Trophoblast cell (in vitro differentiated cells and primary cell): ENCODE measurements at regions not wholly inside any gene's neighbourhood (a gene's known extent, or its start where the extent isn't known, plus 50 kb on each side); places are given as distances from the start of the nearest gene placed in this dataset.

ENCODE experiments used
- DNase-seq, 2 donors: peaks; one replicate each; pipeline ENCODE4 v3.0.0-alpha.2; 2016
- H2AFZ ChIP-seq: 2 replicates; pipeline ENCODE4 v1.6.1; 2013; ENCODE audit warnings: low read length, moderate library complexity, mild to moderate bottlenecking; ENCODE audit not compliant: insufficient read depth, poor library complexity
- H2AK5ac ChIP-seq: 2 replicates; pipeline ENCODE4 v1.6.1; 2013; ENCODE audit warnings: mild to moderate bottlenecking, low read length
- H2BK120ac ChIP-seq: 2 replicates; pipeline ENCODE4 v1.6.1; 2013; ENCODE audit warnings: low read length, mild to moderate bottlenecking, moderate library complexity; ENCODE audit not compliant: insufficient read depth, poor library complexity
- H2BK12ac ChIP-seq: 2 replicates; pipeline ENCODE4 v1.6.1; 2013; ENCODE audit warnings: mild to moderate bottlenecking, low read length, moderate library complexity
- H2BK5ac ChIP-seq: 2 replicates; pipeline ENCODE4 v1.6.1; 2013; ENCODE audit warnings: low read length, low read depth, moderate library complexity, mild to moderate bottlenecking; ENCODE audit not compliant: poor library complexity
- H3K14ac ChIP-seq: 2 replicates; pipeline ENCODE4 v1.6.1; 2013; ENCODE audit warnings: mild to moderate bottlenecking, low read length
- H3K18ac ChIP-seq: 2 replicates; pipeline ENCODE4 v1.6.1; 2013; ENCODE audit warnings: mild to moderate bottlenecking, low read length
- H3K23ac ChIP-seq: 2 replicates; pipeline ENCODE4 v1.6.1; 2013; ENCODE audit warnings: low read length
- H3K27ac ChIP-seq: 2 replicates; pipeline ENCODE4 v1.5.1; 2013; ENCODE audit warnings: low read depth, mild to moderate bottlenecking, inconsistent platforms, low read length, moderate library complexity
- H3K27me3 ChIP-seq: 2 replicates; pipeline ENCODE4 v1.6.1; 2013; ENCODE audit warnings: inconsistent platforms, mild to moderate bottlenecking, low read length, moderate library complexity; ENCODE audit not compliant: insufficient read depth
- H3K36me3 ChIP-seq, 2 experiments: 1 replicate in 1 of 2; 2 replicates in 1 of 2; pipeline ENCODE4 v1.6.1; 2013; ENCODE audit warnings: low read length in 2 of 2, mild to moderate bottlenecking in 2 of 2, moderate library complexity in 1 of 2; ENCODE audit not compliant: insufficient read depth in 2 of 2, control insufficient read depth in 1 of 2
- H3K4ac ChIP-seq: 2 replicates; pipeline ENCODE4 v1.6.1; 2013; ENCODE audit warnings: low read depth, mild to moderate bottlenecking, low read length, moderate library complexity
- H3K4me1 ChIP-seq, 2 experiments: 1 replicate in 1 of 2; 2 replicates in 1 of 2; pipeline ENCODE4 v1.6.1; 2013; ENCODE audit warnings: low read length in 2 of 2, mild to moderate bottlenecking in 2 of 2, moderate library complexity in 1 of 2; ENCODE audit not compliant: insufficient read depth in 2 of 2, control insufficient read depth in 1 of 2
- H3K4me2 ChIP-seq: 2 replicates; pipeline ENCODE4 v1.6.1; 2013; ENCODE audit warnings: inconsistent platforms, mild to moderate bottlenecking, low read length, moderate library complexity
- H3K4me3 ChIP-seq: 2 replicates; pipeline ENCODE4 v1.5.1; 2013; ENCODE audit warnings: mild to moderate bottlenecking, low read depth, low read length, inconsistent platforms
- H3K79me1 ChIP-seq: one replicate; pipeline ENCODE4 v1.6.1; 2013; ENCODE audit warnings: low read length
- H3K79me2 ChIP-seq: 2 replicates; pipeline ENCODE4 v1.6.1; 2013; ENCODE audit warnings: low read length, mild to moderate bottlenecking; ENCODE audit not compliant: control insufficient read depth, insufficient read depth, poor library complexity
- H3K9ac ChIP-seq: 2 replicates; pipeline ENCODE4 v1.6.1; 2013; ENCODE audit warnings: mild to moderate bottlenecking, low read length
- H3K9me3 ChIP-seq: 2 replicates; pipeline ENCODE4 v1.6.1; 2013; ENCODE audit warnings: low read depth, mild to moderate bottlenecking, control low read depth, inconsistent platforms, low read length; ENCODE audit not compliant: insufficient read depth
- H4K12ac ChIP-seq: 2 replicates; pipeline ENCODE4 v1.6.1; 2013; ENCODE audit warnings: low read depth, mild to moderate bottlenecking, low read length, moderate library complexity
- H4K8ac ChIP-seq: 2 replicates; pipeline ENCODE4 v1.6.1; 2013; ENCODE audit warnings: low read depth, mild to moderate bottlenecking, low read length, moderate library complexity
- H4K91ac ChIP-seq: one replicate; pipeline ENCODE4 v1.6.1; 2013; ENCODE audit warnings: low read depth, mild to moderate bottlenecking, low read length, moderate library complexity
- WGBS: extraction: QIAGEN DNeasy Blood & Tissue Kit; methylation state at CpG from one replicate; pipeline ENCODE4 v1.1.7; 2013; ENCODE audit warnings: missing lambda C conversion rate; ENCODE audit not compliant: insufficient read length, insufficient coverage; ENCODE audit errors: extremely low coverage; 5-methylcytosine and 5-hydroxymethylcytosine counted together

DNA sequence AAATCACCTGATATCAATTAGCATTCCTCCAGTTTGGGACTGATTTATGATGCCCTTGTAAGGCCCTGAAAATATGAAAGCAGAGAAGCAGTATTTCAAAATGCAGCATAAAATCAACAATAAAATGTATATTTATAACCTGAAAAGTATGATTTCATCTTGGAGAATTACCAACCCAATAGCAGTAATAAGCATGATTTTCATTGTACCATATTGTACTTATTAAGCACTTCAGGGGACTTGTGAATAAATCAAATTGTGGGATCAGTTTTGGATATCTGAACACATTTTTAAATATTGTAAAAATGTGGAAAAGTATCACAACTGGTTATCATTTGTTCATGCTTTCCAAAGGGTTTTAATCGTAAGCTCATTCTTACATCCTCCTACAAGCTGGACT is 250.8 kb downstream of the DMRT2 start:
- H4K12ac ChIP-seq, result no peak overlapping the region
- no peak overlapping the region for H2AFZ ChIP-seq
- no peak overlapping the region for H2BK120ac ChIP-seq
- no peak overlapping the region for H4K8ac ChIP-seq
- H3K9ac ChIP-seq, result no peak overlapping the region
- H3K4ac ChIP-seq, result no peak overlapping the region
- no peak overlapping the region for H2BK12ac ChIP-seq
- no peak overlapping the region for H2AK5ac ChIP-seq
- no peak for DNase-seq
- H3K79me1 ChIP-seq, result no peaks in the 10 kb centered on the region
- H3K9me3 ChIP-seq, result no peaks in the 10 kb centered on the region
- no peak overlapping the region for H2BK5ac ChIP-seq
- no peak overlapping the region for H4K91ac ChIP-seq
- H3K4me2 ChIP-seq, result no peak overlapping the region
- H3K4me1 ChIP-seq, result no peaks in the 10 kb centered on the region
- H3K27me3 ChIP-seq, result no peaks in the 10 kb centered on the region
- no peak overlapping the region for H3K18ac ChIP-seq
- no peak overlapping the region for H3K4me3 ChIP-seq
- H3K14ac ChIP-seq, result no peak overlapping the region
- H3K36me3 ChIP-seq, result no peaks in the 10 kb centered on the region
- no CpG with 5 or more reads among the region's 1 CpG for WGBS
- no peaks in the 10 kb centered on the region for H3K79me2 ChIP-seq
- H3K23ac ChIP-seq, result no peak overlapping the region
- H3K27ac ChIP-seq, result no peak overlapping the region

DNA sequence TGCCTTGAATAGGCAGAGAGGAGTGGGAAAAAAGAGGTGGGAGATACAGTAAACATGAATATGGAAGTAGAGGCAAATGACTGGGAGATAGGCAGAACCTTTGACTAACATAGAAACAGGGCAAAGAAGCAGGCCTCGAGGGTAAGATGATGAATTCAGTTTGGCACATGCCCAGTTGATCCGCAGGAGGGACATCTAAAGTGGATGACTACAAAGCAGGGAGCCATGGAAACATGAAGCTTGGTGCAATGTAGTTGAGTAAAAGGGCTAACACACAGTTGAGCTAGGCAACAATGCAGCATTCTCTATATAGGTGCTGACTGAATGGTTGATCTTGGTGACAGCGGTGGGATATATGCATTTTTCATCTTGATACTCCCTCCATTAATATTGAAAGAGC is 253.8 kb downstream of the DMRT2 start:
- peaks cover 2% of the 10 kb centered on the region for H3K9me3 ChIP-seq
- no peak overlapping the region for H3K23ac ChIP-seq
- H3K79me2 ChIP-seq, result no peaks in the 10 kb centered on the region
- no peaks in the 10 kb centered on the region for H3K4me1 ChIP-seq
- H4K8ac ChIP-seq, result no peak overlapping the region
- H3K27ac ChIP-seq, result no peak overlapping the region
- no peaks in the 10 kb centered on the region for H3K27me3 ChIP-seq
- no peak overlapping the region for H2AFZ ChIP-seq
- H4K91ac ChIP-seq, result no peak overlapping the region
- no peak overlapping the region for H3K14ac ChIP-seq
- no peak overlapping the region for H2AK5ac ChIP-seq
- no peak overlapping the region for H3K18ac ChIP-seq
- no peak for DNase-seq
- H3K9ac ChIP-seq, result no peak overlapping the region
- no peak overlapping the region for H2BK12ac ChIP-seq
- H3K4me3 ChIP-seq, result no peak overlapping the region
- H2BK5ac ChIP-seq, result no peak overlapping the region
- no peaks in the 10 kb centered on the region for H3K79me1 ChIP-seq
- no peak overlapping the region for H4K12ac ChIP-seq
- H3K4ac ChIP-seq, result no peak overlapping the region
- no peak overlapping the region for H2BK120ac ChIP-seq
- no peak overlapping the region for H3K4me2 ChIP-seq
- no CpG with 5 or more reads among the region's 3 CpGs for WGBS
- H3K36me3 ChIP-seq, result no peaks in the 10 kb centered on the region

DNA sequence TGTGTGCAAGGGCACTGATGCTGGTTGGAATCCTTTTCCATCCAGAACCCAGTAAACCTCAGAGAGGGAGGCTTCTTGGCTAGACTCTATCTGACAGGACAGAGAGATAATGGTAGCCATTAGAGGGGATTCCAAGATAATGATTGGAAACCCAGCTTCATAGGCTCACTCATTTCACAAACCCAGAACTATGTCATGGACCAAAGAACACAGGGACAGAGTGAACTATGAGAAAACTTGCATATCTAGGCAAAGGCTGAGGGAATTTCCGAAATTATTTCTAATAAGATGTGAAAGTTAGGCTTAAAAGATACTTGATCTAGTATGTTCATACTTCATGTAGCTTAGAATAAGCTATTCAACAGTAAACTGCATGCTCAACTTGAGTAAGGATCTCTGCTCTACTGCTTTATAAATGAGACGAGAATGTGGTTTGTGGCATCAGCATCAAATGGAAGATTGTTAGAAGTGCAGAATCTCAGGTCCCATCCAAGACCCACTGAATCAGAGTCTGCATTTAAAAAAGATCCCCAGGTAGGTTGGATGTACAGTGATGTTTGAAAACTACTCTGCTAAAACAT is 261.4 kb downstream of the DMRT2 start:
- Histone ChIP-seq H3K4me3 (no peak overlapping the region), H4K12ac (no peak overlapping the region), H3K4me1 (no peaks in the 10 kb centered on the region), H3K23ac (no peak overlapping the region), H3K79me2 (no peaks in the 10 kb centered on the region), H3K4ac (no peak overlapping the region), H4K91ac (no peak overlapping the region), H2AK5ac (no peak overlapping the region), H3K36me3 (no peaks in the 10 kb centered on the region), H3K4me2 (no peak overlapping the region), H3K14ac (no peak overlapping the region), H2BK5ac (no peak overlapping the region), H4K8ac (no peak overlapping the region), H2AFZ (no peak overlapping the region), H3K79me1 (no peaks in the 10 kb centered on the region), H3K9me3 (peaks cover 2% of the 10 kb centered on the region), H2BK120ac (no peak overlapping the region), H3K27ac (no peak overlapping the region), H3K9ac (no peak overlapping the region), H3K18ac (no peak overlapping the region), H2BK12ac (no peak overlapping the region), H3K27me3 (no peaks in the 10 kb centered on the region)
- DNase-seq, result no peak
- no CpG with 5 or more reads among the region's 2 CpGs for WGBS

DNA sequence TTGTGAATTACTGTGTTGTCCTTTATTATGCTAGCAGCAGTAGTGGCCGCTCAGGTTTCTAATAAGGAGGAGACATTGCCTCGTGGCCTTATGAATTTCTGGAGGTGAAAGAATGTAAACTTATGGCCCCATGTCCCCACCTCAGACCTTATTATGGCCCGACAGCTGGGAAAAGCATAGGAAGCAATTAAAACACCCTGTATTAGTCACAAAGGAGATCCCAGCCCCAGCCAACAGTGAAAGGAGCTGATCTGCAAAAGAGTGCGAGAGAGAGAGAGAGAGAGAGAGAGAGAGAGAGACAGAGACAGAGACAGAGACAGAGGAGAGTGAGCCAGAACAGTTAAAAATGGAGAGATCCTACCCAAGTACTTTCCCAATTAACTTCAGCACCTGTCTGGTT is 269.3 kb downstream of the DMRT2 start:
- Histone ChIP-seq H2AK5ac (no peak overlapping the region), H3K9ac (no peak overlapping the region), H3K4me3 (no peak overlapping the region), H2AFZ (no peak overlapping the region), H4K91ac (no peak overlapping the region), H3K79me1 (no peaks in the 10 kb centered on the region), H3K79me2 (no peaks in the 10 kb centered on the region), H2BK12ac (no peak overlapping the region), H3K14ac (no peak overlapping the region), H3K23ac (no peak overlapping the region), H3K9me3 (no peaks in the 10 kb centered on the region), H4K12ac (no peak overlapping the region), H3K4me2 (no peak overlapping the region), H2BK5ac (no peak overlapping the region), H4K8ac (no peak overlapping the region), H3K36me3 (no peaks in the 10 kb centered on the region), H3K18ac (no peak overlapping the region), H3K27ac (no peak overlapping the region), H2BK120ac (no peak overlapping the region), H3K4me1 (no peaks in the 10 kb centered on the region), H3K4ac (no peak overlapping the region), H3K27me3 (no peaks in the 10 kb centered on the region)
- DNase-seq, result no peak
- no CpG with 5 or more reads among the region's 4 CpGs for WGBS
